ENCODE measurements at regions not wholly inside any gene's neighbourhood (a gene's known extent, or its start where the extent isn't known, plus 50 kb on each side); places are given as distances from the start of the nearest gene placed in this dataset.

- TF ChIP-seq CHD7 (IDR thresholded peaks at IDR 0.05; ENCODE audit: insufficient replicate concordance, low read length) (no peak), TAF1 (IDR thresholded peaks at IDR 0.05; ENCODE audit: low read depth, low read length) (no peak), YY1 (IDR thresholded peaks at IDR 0.05; ENCODE audit: low read depth, low read length) (no peak), RFX5 (IDR thresholded peaks at IDR 0.05; ENCODE audit: borderline replicate concordance, low read depth, low read length) (no peak), ASH2L (IDR thresholded peaks at IDR 0.05; ENCODE audit: low read length) (no peak)
These were observed 98.6 kb upstream of the KLF13 start (continued) for GRCh38 chr15:31228011-31228484.
